ENCODE measurements at regions not wholly inside any gene's neighbourhood (a gene's known extent, or its start where the extent isn't known, plus 50 kb on each side); places are given as distances from the start of the nearest gene placed in this dataset.

- TF ChIP-seq JUNB (IDR thresholded peaks at IDR 0.05; ENCODE audit: unreplicated experiment) (no peak), POLR2AphosphoS5 (IDR thresholded peaks at IDR 0.05; ENCODE audit: low read depth) (no peak), STAT1 (IDR thresholded peaks at IDR 0.05; ENCODE audit: unreplicated experiment) (no peak), ZNF114 (CRISPR knock-in tag; IDR thresholded peaks at IDR 0.05) (no peak)
These were observed 170.2 kb upstream of the POU5F2 start (continued) for GRCh38 chr5:93911609-93912008.

GRCh38 chr5:93909356-93909755 is 168.0 kb upstream of the POU5F2 start:
- Mint-ChIP-seq H3K4me1 (no peaks in the 10 kb centered on the region), H3K4me3 (no peak overlapping the region), H3K27me3 (ENCODE audit: insufficient read depth, low read depth, poor library complexity) (no peaks in the 10 kb centered on the region), H3K36me3 (ENCODE audit: low read depth) (no peaks in the 10 kb centered on the region), H3K9me3 (no peaks in the 10 kb centered on the region), H3K27ac (no peak overlapping the region)
- Histone ChIP-seq H3K4me2 (no peak overlapping the region), H3K36me3 (ENCODE audit: insufficient read depth) (no peaks in the 10 kb centered on the region), H3K4me1 (ENCODE audit: insufficient read depth) (no peaks in the 10 kb centered on the region), H2AFZ (no peak overlapping the region), H3K4me3 (no peak overlapping the region), H4K20me1 (replicated peaks; ENCODE audit: insufficient read depth) (no peaks in the 10 kb centered on the region), H3K27ac (ENCODE audit: low read depth) (no peak overlapping the region), H3F3A (replicated peaks; ENCODE audit: low read depth) (no peaks in the 10 kb centered on the region), H3K9me2 (ENCODE audit: insufficient read depth) (no peaks in the 10 kb centered on the region), H3K27me3 (ENCODE audit: insufficient read depth) (no peaks in the 10 kb centered on the region), H3K79me2 (replicated peaks; ENCODE audit: insufficient read depth) (no peaks in the 10 kb centered on the region)
- no peak for ATAC-seq
- DNase-seq (ENCODE audit: low spot score): peak; percentile 33
- TF ChIP-seq EZH2 (IDR thresholded peaks at IDR 0.05; ENCODE audit: low read depth, unreplicated experiment) (no peak), CREB1 (CRISPR knock-in tag; IDR thresholded peaks at IDR 0.05; ENCODE audit: low read depth) (no peak), NANOG (IDR thresholded peaks at IDR 0.05; ENCODE audit: borderline replicate concordance) (no peak), CTCF (conservative IDR thresholded peaks at IDR 0.05; ENCODE audit: low read depth in 2 of 2) (peak in 1 of 2 experiments; percentile 41; a peak in 2 of 4 replicates), POLR2AphosphoS5 (IDR thresholded peaks at IDR 0.05; ENCODE audit: low read depth) (no peak), ZNF331 (CRISPR knock-in tag; IDR thresholded peaks at IDR 0.05; ENCODE audit: low read depth) (no peak), STAT1 (IDR thresholded peaks at IDR 0.05; ENCODE audit: unreplicated experiment) (no peak), JUNB (IDR thresholded peaks at IDR 0.05; ENCODE audit: unreplicated experiment) (no peak)
- TF ChIP-seq, protein P1, sequence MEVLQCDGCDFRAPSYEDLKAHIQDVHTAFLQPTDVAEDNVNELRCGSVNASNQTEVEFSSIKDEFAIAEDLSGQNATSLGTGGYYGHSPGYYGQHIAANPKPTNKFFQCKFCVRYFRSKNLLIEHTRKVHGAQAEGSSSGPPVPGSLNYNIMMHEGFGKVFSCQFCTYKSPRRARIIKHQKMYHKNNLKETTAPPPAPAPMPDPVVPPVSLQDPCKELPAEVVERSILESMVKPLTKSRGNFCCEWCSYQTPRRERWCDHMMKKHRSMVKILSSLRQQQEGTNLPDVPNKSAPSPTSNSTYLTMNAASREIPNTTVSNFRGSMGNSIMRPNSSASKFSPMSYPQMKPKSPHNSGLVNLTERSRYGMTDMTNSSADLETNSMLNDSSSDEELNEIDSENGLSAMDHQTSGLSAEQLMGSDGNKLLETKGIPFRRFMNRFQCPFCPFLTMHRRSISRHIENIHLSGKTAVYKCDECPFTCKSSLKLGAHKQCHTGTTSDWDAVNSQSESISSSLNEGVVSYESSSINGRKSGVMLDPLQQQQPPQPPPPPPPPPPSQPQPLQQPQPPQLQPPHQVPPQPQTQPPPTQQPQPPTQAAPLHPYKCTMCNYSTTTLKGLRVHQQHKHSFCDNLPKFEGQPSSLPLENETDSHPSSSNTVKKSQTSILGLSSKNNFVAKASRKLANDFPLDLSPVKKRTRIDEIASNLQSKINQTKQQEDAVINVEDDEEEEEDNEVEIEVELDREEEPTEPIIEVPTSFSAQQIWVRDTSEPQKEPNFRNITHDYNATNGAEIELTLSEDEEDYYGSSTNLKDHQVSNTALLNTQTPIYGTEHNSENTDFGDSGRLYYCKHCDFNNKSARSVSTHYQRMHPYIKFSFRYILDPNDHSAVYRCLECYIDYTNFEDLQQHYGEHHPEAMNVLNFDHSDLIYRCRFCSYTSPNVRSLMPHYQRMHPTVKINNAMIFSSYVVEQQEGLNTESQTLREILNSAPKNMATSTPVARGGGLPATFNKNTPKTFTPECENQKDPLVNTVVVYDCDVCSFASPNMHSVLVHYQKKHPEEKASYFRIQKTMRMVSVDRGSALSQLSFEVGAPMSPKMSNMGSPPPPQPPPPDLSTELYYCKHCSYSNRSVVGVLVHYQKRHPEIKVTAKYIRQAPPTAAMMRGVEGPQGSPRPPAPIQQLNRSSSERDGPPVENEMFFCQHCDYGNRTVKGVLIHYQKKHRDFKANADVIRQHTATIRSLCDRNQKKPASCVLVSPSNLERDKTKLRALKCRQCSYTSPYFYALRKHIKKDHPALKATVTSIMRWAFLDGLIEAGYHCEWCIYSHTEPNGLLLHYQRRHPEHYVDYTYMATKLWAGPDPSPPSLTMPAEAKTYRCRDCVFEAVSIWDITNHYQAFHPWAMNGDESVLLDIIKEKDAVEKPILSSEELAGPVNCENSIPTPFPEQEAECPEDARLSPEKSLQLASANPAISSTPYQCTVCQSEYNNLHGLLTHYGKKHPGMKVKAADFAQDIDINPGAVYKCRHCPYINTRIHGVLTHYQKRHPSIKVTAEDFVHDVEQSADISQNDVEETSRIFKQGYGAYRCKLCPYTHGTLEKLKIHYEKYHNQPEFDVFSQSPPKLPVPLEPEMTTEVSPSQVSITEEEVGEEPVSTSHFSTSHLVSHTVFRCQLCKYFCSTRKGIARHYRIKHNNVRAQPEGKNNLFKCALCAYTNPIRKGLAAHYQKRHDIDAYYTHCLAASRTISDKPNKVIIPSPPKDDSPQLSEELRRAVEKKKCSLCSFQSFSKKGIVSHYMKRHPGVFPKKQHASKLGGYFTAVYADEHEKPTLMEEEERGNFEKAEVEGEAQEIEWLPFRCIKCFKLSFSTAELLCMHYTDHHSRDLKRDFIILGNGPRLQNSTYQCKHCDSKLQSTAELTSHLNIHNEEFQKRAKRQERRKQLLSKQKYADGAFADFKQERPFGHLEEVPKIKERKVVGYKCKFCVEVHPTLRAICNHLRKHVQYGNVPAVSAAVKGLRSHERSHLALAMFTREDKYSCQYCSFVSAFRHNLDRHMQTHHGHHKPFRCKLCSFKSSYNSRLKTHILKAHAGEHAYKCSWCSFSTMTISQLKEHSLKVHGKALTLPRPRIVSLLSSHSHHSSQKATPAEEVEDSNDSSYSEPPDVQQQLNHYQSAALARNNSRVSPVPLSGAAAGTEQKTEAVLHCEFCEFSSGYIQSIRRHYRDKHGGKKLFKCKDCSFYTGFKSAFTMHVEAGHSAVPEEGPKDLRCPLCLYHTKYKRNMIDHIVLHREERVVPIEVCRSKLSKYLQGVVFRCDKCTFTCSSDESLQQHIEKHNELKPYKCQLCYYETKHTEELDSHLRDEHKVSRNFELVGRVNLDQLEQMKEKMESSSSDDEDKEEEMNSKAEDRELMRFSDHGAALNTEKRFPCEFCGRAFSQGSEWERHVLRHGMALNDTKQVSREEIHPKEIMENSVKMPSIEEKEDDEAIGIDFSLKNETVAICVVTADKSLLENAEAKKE (CRISPR knock-in tag; IDR thresholded peaks at IDR 0.05): no peak
